ENCODE measurements at regions not wholly inside any gene's neighbourhood (a gene's known extent, or its start where the extent isn't known, plus 50 kb on each side); places are given as distances from the start of the nearest gene placed in this dataset.

DNA sequence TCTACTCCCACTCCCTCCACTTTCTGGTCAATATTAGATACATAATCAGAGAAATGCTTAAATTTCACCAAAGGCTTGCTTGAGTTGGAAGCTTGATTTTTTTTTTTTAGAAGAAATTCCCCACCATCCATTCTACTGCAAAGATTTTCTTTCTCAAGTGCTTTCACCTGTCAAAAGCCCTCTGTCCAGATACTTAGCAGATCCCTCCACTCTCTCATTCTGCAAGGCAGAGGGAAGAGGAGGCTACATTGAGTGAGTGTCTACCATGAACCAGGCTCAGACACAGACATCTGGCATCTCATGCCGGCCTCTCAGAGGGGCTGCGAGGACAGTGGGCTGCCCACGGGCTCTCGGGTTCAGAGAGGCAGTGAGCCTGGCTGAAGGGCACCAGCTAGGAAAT is 127.6 kb upstream of the GSC start:
- TF ChIP-seq, protein P1, sequence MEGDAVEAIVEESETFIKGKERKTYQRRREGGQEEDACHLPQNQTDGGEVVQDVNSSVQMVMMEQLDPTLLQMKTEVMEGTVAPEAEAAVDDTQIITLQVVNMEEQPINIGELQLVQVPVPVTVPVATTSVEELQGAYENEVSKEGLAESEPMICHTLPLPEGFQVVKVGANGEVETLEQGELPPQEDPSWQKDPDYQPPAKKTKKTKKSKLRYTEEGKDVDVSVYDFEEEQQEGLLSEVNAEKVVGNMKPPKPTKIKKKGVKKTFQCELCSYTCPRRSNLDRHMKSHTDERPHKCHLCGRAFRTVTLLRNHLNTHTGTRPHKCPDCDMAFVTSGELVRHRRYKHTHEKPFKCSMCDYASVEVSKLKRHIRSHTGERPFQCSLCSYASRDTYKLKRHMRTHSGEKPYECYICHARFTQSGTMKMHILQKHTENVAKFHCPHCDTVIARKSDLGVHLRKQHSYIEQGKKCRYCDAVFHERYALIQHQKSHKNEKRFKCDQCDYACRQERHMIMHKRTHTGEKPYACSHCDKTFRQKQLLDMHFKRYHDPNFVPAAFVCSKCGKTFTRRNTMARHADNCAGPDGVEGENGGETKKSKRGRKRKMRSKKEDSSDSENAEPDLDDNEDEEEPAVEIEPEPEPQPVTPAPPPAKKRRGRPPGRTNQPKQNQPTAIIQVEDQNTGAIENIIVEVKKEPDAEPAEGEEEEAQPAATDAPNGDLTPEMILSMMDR (IDR thresholded peaks at IDR 0.05; ENCODE audit: insufficient read depth, low read length, missing control alignments), result no peak
- no peak overlapping the region for H3K4me3 ChIP-seq (ENCODE audit: low read depth, low read length)
- ChIA-PET CTCF (no interaction called here), POLR2A (no interaction called here)
- no peak for DNase-seq (ENCODE audit: low read depth, low spot score)

DNA sequence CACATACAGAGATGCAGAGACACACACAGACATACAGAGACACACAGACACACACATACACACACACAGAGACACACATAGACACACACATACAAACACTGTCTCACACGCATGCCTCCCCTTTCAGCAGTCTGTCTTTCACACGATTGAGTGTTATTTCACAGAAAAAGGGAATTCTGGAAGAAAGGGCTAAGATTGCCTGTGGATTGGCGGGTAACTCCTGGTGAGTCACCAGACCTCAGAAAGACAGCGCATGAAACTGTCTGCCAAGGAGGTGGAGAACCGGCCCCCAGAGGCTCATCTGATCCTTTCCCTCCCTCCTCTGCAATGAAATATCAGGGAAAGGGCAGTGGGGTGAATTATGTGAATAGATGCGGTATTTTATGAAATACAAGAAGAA is 127.2 kb upstream of the GSC start:
- TF ChIP-seq, protein P1 (IDR thresholded peaks at IDR 0.05; ENCODE audit: insufficient read depth, low read length, missing control alignments), result no peak
- no peak overlapping the region for H3K4me3 ChIP-seq (ENCODE audit: low read depth, low read length)
- CTCF ChIA-PET, result no interaction called here
- peak; percentile 5 for DNase-seq (ENCODE audit: low read depth, low spot score)
- POLR2A ChIA-PET, result no interaction called here

DNA sequence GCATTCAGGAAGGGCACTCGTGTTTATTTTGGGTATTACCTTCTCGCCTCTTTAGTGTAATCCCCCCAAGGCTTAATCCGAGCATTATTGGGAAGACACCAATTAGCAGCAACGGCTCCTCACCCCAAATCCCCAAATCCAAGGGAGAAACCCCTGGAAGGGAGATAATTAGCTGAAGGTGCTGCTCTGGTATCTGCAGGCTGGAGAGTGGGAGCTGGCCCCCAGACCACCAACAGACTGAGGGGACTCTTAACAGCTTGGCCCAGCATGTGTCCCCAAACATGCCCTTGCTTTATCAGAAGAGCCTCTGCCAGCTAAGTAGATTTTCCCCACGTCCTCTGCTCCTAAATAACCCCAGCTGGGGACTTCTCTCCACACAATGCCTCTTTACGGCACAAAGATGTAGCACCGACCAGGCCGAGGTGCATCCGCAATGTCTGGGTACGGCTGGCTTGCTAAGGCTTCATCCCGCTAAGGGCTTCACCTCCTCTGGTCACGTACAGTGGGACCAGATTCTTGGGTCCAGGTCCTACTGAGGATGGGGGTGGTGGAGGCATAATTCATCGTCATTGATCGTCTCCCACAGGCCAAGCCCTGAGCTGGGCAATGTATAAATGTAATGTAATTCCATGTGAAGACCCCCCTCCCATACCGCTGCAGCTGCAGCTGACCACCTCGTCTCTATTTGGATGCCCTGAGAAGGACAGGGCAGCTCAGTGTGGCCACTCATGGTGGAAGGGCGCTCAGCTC is 123.7 kb upstream of the GSC start:
- POLR2A ChIA-PET, result no interaction called here

DNA sequence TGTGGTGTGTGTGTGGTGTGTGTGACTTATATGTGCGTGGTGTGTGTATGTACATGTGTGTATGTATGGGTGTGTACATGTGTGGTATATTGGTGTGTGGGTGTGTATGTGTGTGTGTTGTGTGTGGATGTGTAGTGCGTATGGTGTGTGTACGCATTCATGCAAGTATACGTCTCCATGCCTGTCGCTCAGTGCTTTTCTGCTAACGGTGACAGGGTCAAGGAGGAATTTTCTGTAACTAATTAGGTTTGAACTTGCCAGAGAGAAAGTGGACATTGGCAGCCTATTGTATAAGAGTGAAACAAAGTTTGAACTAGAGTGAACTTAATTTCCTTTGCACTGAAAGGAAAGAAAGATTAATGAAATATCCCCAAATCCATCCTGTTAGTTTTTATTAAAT is 120.9 kb upstream of the GSC start:
- no peak for DNase-seq (ENCODE audit: low read depth, low spot score)
- ChIA-PET POLR2A (no interaction called here), CTCF (no interaction called here)
- H3K4me3 ChIP-seq (ENCODE audit: low read depth, low read length), result no peak overlapping the region
- TF ChIP-seq, protein P1 (IDR thresholded peaks at IDR 0.05; ENCODE audit: insufficient read depth, low read length, missing control alignments), result no peak

More for the DNA sequence above, 123.7 kb upstream of the GSC start:
- TF ChIP-seq, protein P1 (IDR thresholded peaks at IDR 0.05; ENCODE audit: insufficient read depth, low read length, missing control alignments), result no peak
- no peak overlapping the region for H3K4me3 ChIP-seq (ENCODE audit: low read depth, low read length)
- DNase-seq (ENCODE audit: low read depth, low spot score), result no peak
- CTCF ChIA-PET, result no interaction called here

DNA sequence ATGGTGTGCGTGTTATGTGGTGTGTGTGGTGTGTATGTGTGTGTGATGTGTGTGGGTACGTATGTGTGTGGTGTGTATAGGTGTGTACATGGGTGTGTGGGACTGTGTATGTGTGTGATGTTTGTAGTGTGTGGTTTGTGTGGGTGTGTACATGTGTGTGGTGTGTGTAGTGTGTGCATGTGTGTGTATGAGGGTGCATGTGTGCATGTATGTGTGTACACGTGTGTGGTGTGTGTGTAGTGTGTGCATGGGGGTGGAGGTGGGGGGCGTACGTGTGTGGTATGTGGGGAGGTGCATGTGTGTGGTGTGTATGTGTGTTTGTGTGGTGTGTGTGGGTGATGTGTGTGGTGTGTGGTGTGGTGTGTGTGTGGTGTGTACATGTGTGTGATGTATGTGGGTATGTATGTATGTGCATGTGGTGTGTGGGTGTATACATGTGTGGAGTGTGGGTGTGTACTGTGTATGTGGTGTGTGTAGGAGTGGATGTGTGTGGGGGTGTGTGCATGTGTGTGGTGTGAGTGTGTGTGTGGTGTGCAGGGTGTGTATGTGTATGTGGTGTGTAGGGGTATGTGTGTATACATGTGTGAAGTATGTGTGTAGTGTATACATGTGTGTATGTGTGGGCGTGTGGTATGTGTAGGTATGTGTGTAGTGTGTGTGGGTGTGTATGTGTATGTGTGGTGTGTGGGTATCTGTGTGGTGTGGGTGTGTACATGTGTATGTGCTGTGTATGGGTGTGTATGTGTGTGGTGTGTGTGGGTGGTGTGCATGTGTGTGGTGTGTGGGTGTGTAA is 119.8 kb upstream of the GSC start:
- CTCF ChIA-PET, result no interaction called here
- H3K4me3 ChIP-seq (ENCODE audit: low read depth, low read length), result no peak overlapping the region
- POLR2A ChIA-PET, result no interaction called here
- no peak for DNase-seq (ENCODE audit: low read depth, low spot score)
- TF ChIP-seq, protein P1 (IDR thresholded peaks at IDR 0.05; ENCODE audit: insufficient read depth, low read length, missing control alignments), result no peak

DNA sequence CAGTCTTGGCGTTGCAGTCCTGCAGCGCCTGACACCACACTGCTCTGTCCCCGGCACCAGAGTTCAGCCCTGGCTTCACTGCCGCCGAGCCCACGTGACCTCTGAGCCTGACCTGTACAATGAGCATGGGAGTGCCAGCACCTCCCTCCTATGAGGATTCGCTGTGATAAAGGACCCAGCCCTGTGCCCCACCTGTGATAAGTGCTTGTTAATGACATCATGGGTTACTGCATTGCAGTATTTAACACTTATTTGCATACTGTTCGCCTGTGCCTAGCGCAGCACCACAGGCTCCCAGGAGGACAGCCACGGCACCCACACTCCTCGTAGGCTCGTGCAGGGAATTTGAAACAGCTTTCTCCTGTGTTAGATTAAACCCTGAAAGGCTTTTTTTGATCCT is 118.2 kb upstream of the GSC start:
- no peak for DNase-seq (ENCODE audit: low read depth, low spot score)
- TF ChIP-seq, protein P1 (IDR thresholded peaks at IDR 0.05; ENCODE audit: insufficient read depth, low read length, missing control alignments), result no peak
- no peak overlapping the region for H3K4me3 ChIP-seq (ENCODE audit: low read depth, low read length)
- ChIA-PET POLR2A (no interaction called here), CTCF (no interaction called here)
